ENCODE measurements at regions not wholly inside any gene's neighbourhood (a gene's known extent, or its start where the extent isn't known, plus 50 kb on each side); places are given as distances from the start of the nearest gene placed in this dataset.

DNA sequence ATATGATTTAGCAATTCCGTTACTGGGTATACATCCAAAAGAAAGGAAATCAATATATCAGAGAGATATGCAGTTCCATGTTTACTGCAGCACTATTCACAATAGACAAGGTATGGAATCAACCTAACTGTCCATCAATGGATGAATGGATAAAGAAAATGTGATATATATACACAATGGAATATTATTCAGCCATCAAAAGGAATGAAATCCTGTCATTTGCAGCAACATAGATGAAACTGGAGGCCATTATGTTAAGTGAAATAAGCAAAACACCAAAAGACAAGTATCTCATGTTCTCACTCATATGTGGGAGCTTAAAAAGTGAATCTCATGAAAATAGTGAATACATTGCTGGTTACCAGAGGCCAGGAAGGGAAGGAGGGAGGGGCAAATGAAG, 390.8 kb downstream of the ZFHX3 start:
- DNase-seq (ENCODE audit: low spot score): no peak
- TF ChIP-seq, protein P1, sequence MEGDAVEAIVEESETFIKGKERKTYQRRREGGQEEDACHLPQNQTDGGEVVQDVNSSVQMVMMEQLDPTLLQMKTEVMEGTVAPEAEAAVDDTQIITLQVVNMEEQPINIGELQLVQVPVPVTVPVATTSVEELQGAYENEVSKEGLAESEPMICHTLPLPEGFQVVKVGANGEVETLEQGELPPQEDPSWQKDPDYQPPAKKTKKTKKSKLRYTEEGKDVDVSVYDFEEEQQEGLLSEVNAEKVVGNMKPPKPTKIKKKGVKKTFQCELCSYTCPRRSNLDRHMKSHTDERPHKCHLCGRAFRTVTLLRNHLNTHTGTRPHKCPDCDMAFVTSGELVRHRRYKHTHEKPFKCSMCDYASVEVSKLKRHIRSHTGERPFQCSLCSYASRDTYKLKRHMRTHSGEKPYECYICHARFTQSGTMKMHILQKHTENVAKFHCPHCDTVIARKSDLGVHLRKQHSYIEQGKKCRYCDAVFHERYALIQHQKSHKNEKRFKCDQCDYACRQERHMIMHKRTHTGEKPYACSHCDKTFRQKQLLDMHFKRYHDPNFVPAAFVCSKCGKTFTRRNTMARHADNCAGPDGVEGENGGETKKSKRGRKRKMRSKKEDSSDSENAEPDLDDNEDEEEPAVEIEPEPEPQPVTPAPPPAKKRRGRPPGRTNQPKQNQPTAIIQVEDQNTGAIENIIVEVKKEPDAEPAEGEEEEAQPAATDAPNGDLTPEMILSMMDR (IDR thresholded peaks at IDR 0.05; ENCODE audit: extremely low read depth, missing control alignments): no peak

DNA sequence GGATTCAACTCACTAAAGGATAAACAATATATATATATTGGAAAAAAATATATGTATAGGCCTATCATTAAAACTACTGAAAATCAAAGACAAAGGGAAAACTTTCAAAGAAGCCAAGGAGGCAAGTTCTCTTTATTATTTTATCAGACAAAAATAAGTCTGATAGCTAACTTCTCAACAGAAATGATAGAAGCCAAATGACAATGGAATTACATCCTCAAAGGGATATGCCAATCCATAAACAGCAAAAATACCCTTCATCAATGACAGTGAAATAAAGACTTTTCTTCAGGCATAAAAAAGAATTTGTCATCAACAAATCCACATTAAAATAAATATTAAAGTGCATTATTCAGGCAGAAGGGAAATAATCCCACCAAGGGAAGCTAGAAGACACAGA, 393.4 kb downstream of the ZFHX3 start:
- no peak for DNase-seq (ENCODE audit: low spot score)
- TF ChIP-seq, protein P1 (IDR thresholded peaks at IDR 0.05; ENCODE audit: extremely low read depth, missing control alignments): no peak

DNA sequence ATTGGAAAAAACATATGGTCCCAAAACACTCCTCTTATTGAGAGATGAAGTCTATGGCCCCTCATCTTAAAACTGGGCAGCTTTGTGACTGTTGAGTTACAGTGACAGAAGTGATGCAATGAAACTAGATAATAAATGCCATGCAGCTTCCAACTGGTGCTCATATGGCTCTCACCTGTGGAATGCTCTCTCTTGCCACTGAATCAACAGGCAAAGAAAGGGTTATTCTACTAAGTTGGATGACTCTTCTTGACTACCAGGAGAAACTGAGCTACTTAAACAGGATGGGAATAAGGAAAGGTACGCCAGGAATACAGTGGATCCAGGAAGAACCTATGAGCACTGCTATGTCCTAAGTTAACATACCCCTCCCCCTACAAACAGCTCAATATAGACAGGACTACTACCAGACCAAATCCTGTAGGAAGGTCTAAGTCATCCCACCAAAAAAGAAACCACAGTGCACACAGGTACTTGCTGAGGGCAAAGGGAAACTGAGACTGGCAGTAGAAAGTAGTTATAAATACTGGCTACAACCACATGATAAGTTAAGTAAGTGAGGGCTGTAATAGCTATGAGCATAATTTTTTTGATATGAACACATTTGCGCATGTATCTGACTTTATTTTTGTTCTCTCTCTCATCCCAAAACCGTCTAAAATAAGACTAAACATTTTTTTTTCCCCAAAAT, 398.5 kb downstream of the ZFHX3 start:
- TF ChIP-seq, protein P1 (IDR thresholded peaks at IDR 0.05; ENCODE audit: extremely low read depth, missing control alignments): no peak
- no peak for DNase-seq (ENCODE audit: low spot score)

DNA sequence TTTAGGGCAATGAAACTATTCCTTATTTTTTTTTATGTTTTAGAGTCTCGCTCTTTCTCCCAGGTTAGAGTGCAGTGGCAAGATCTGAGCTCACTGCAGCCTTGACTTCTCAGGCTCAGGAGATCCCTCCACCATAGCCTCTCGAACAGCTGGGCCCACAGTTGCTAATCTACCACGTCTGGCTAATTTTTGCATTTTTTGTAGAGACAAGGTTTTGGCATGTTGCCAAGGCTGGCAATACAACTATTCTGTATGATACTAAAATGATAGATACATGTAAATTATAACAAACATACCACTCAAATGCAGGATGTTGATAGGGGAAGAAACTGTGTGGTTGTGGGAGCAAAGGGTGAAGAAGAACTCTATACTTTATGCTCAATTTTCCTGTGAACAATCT, 401.3 kb downstream of the ZFHX3 start:
- no peak for DNase-seq (ENCODE audit: low spot score)
- TF ChIP-seq, protein P1 (IDR thresholded peaks at IDR 0.05; ENCODE audit: extremely low read depth, missing control alignments): no peak

DNA sequence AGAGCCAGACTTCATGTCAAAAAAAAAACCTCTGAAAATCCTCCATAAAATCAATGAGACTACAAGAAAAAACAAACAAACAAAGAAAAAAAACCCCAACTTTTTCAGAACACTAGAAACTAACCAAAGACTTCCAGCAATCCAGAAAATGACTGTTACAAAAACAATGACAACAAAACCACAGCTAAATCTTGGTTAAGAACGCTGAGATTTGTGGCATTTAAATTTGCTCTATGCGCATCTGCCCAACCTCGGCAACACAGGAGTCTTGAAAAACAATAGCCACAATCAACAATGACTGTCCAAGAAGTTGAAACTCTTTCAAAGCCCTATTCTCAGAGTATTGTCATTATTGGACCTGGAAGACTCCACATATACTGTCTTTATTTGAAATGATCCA, 402.4 kb downstream of the ZFHX3 start:
- TF ChIP-seq, protein P1 (IDR thresholded peaks at IDR 0.05; ENCODE audit: extremely low read depth, missing control alignments): no peak
- DNase-seq (ENCODE audit: low spot score): no peak

DNA sequence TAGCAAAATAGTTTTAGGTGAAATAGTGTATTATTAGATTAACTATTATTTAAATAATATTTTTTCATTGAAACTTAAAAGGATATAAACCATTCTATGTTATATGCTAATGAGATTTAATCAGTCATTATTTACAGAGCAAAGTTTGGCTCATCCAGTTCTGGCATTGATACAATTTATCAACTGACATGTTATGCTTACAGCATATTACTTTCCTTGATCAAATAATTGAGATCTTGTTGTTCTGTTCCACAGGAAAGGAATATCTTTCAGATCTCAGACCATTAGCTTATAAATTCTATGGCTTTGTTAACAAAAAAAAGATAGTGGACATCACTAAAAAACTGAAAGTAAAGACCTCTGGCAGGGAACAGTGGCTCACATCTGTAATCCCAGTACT, 403.0 kb downstream of the ZFHX3 start:
- no peak for DNase-seq (ENCODE audit: low spot score)
- TF ChIP-seq, protein P1 (IDR thresholded peaks at IDR 0.05; ENCODE audit: extremely low read depth, missing control alignments): no peak

DNA sequence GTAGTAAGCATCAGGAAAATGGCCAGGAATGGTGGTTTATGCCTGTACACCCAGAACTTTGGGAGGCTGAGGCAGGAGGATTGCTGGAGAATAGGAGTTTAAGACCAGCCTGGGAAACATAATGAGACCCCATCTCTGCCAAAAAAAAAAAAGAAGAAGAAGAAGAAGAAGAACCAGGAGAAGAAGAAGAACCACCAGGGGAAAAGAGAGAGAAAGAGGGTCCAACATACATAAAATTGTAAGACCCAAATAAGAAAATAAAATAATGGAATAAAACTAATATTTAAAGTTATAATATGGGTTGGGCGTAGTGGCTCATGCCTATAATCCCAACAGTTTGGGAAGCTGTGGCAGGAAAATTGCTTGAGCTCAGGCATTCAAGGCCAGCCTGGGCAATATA, 408.4 kb downstream of the ZFHX3 start:
- TF ChIP-seq, protein P1 (IDR thresholded peaks at IDR 0.05; ENCODE audit: extremely low read depth, missing control alignments): no peak
- DNase-seq (ENCODE audit: low spot score): no peak

All from GM20000 (cell line).